Dermis blood vessel endothelial cell (primary cell): ENCODE measurements at regions not wholly inside any gene's neighbourhood (a gene's known extent, or its start where the extent isn't known, plus 50 kb on each side); places are given as distances from the start of the nearest gene placed in this dataset.
"Not testable (repeated sequence)": the region's sequence is repeated elsewhere in the genome, so short reads cannot be mapped to it uniquely, and the experiment has no call there.

Experiments
- DNase-seq: peaks from one replicate; pipeline ENCODE4 v3.0.0; 2010

GRCh38 chr1:103348136-103348535 lies 177.4 kb upstream of the RNPC3 start:
- no peak for DNase-seq

- no peak for DNase-seq
Observed at GRCh38 chr1:103344930-103345329, 180.6 kb upstream of the RNPC3 start.

- no peak for DNase-seq
Observed at GRCh38 chr1:103341377-103341880, 184.1 kb upstream of the RNPC3 start.

- DNase-seq, result no peak
Observed at GRCh38 chr1:103337779-103338178, 187.7 kb upstream of the RNPC3 start.

GRCh38 chr1:103336408-103336807 lies 189.1 kb upstream of the RNPC3 start:
- no peak for DNase-seq

GRCh38 chr1:103333141-103333540 lies 192.4 kb upstream of the RNPC3 start:
- no peak for DNase-seq

GRCh38 chr1:103327054-103327719 lies 198.3 kb upstream of the RNPC3 start:
- DNase-seq, result no peak

GRCh38 chr1:103326595-103326994 lies 198.9 kb upstream of the RNPC3 start:
- no peak for DNase-seq

- no peak for DNase-seq
Observed at GRCh38 chr1:103309786-103310185, 201.5 kb upstream of the COL11A1 start.

- no peak for DNase-seq
Observed at GRCh38 chr1:103307751-103308150, 199.4 kb upstream of the COL11A1 start.

GRCh38 chr1:103283841-103284669 lies 175.7 kb upstream of the COL11A1 start:
- DNase-seq, result no peak

- no peak for DNase-seq
Observed at GRCh38 chr1:103283371-103283770, 175.0 kb upstream of the COL11A1 start.

- no peak for DNase-seq
Observed at GRCh38 chr1:103275725-103276124, 167.4 kb upstream of the COL11A1 start.

- no peak for DNase-seq
Observed at GRCh38 chr1:103274886-103275285, 166.6 kb upstream of the COL11A1 start.

GRCh38 chr1:103273106-103273505 lies 164.8 kb upstream of the COL11A1 start:
- no peak for DNase-seq

GRCh38 chr1:103271471-103271870 lies 163.1 kb upstream of the COL11A1 start:
- DNase-seq, result not testable (repeated sequence)

GRCh38 chr1:103267893-103268292 lies 159.6 kb upstream of the COL11A1 start:
- no peak for DNase-seq

- DNase-seq, result no peak
Observed at GRCh38 chr1:103267266-103267665, 158.9 kb upstream of the COL11A1 start.

GRCh38 chr1:103266036-103266435 lies 157.7 kb upstream of the COL11A1 start:
- DNase-seq, result no peak

GRCh38 chr1:103265551-103265950 lies 157.2 kb upstream of the COL11A1 start:
- DNase-seq, result no peak

GRCh38 chr1:103259982-103260381 lies 151.7 kb upstream of the COL11A1 start:
- DNase-seq, result no peak

GRCh38 chr1:103256490-103256889 lies 148.2 kb upstream of the COL11A1 start:
- no peak for DNase-seq

- no peak for DNase-seq
Observed at GRCh38 chr1:103254691-103255090, 146.4 kb upstream of the COL11A1 start.

- DNase-seq, result no peak
Observed at GRCh38 chr1:103250441-103250861, 142.1 kb upstream of the COL11A1 start.
